HAP-1 (cell line): ENCODE measurements at regions not wholly inside any gene's neighbourhood (a gene's known extent, or its start where the extent isn't known, plus 50 kb on each side); places are given as distances from the start of the nearest gene placed in this dataset.

Experiments used
- DNase-seq, 2 experiments: peaks; one replicate each; pipeline ENCODE4 v3.0.0-alpha.2; 2016 to 2020; ENCODE audit warnings: low spot score in 2 of 2
- H3K27me3 ChIP-seq: fragments of 250-450 bp; sonication (Bioruptor Pico); 2 replicates; pipeline ENCODE4 v1.5.1; 2020; ENCODE audit warnings: low read depth, mild to moderate bottlenecking, moderate library complexity
- H3K36me3 ChIP-seq: fragments of 250-450 bp; sonication (Bioruptor Pico); replicated peaks from 2 replicates; pipeline ENCODE4 v1.5.1; 2020; ENCODE audit warnings: mild to moderate bottlenecking
- H3K4me1 ChIP-seq: fragments of 250-450 bp; sonication (Bioruptor Pico); 2 replicates; pipeline ENCODE4 v1.5.1; 2020; ENCODE audit warnings: mild to moderate bottlenecking
- H3K4me3 ChIP-seq: fragments of 250-450 bp; sonication (Bioruptor Pico); 2 replicates; pipeline ENCODE4 v1.5.1; 2020; ENCODE audit warnings: mild to moderate bottlenecking, moderate library complexity
- H3K9me3 ChIP-seq: fragments of 250-450 bp; sonication (Bioruptor Pico); 2 replicates; pipeline ENCODE4 v1.5.1; 2020; ENCODE audit warnings: mild to moderate bottlenecking, moderate library complexity
- in situ Hi-C: fragments of 300-500 bp; cut with MboI; formaldehyde crosslinking; loops from 3 replicates; pipeline ENCODE4 v1.14.3; 2020; ENCODE audit warnings: low sequenced_read_pairs, inconsistent platforms, mixed read lengths

DNA sequence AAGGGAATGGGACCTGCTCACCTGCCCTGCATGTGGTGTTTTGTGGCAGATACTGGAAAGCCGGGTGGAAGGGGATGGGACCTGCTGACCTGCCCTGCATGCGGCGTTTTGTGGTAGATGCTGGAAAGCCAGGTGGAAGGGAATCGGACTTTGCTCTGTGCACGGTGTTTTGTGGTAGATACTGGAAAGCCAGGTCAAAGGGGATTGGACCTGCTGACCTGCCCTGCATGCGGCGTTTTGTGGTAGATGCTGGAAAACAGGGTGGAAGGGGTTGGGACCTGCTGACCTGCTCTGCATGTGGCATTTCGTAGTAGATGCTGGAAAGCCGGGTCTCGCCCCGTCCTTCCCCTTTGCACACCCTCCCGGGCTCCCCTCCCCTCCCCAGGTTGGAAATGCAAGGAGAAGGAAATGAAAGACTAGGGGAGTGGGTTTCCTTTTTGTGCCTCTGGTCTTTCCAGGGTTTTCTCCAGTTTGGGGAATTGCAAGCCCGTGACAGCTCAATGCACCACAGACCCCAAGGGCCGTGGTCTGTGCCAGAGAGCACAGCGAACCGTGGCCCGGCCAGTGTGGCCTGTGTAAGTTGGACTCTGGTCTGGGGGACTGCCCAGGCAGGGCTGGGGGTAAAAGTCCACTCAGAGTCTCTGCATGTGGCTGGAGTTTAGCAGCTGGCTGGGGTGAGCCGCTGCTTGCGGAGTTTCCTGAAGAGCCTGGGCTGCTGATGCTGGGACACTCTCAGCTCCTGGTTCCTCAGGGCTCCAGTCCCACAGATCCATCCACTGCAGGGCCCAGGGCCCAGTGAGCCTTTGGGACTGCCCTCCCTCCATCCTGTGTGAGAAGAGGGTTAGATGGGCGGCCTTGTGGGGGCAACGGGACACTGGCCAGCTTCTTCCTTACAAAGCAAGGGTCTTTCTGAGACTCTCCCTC, 105.5 kb downstream of the CRYAA start:
- Histone ChIP-seq H3K27me3 (peaks cover 32% of the 10 kb centered on the region), H3K4me1 (no peaks in the 10 kb centered on the region; the same call in 1 of the 2 replicates), H3K4me3 (no peak overlapping the region), H3K9me3 (no peaks in the 10 kb centered on the region), H3K36me3 (no peaks in the 10 kb centered on the region)
- DNase-seq: no peak
- in situ Hi-C loops: no loop called here

DNA sequence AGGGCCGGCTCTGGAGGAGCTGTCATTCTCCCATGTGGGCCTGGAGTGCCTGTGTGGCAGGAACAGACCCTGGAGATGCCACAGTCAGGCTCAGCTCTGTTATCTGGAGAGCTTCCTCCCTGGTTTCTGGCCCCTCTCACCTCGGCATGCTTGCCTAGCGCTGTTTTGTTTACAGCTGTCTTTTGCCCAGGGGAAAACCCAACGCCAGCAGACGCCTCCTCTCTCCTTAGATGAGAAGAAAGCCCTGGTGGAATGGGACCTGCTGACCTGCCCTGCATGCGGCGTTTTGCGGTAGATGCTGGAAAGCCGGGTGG, 104.9 kb downstream of the CRYAA start:
- in situ Hi-C loops: no loop called here
- no peak for DNase-seq
- Histone ChIP-seq H3K36me3 (no peaks in the 10 kb centered on the region), H3K9me3 (no peaks in the 10 kb centered on the region), H3K27me3 (peaks cover 32% of the 10 kb centered on the region), H3K4me3 (no peak overlapping the region), H3K4me1 (no peaks in the 10 kb centered on the region; the same call in 1 of the 2 replicates)

DNA sequence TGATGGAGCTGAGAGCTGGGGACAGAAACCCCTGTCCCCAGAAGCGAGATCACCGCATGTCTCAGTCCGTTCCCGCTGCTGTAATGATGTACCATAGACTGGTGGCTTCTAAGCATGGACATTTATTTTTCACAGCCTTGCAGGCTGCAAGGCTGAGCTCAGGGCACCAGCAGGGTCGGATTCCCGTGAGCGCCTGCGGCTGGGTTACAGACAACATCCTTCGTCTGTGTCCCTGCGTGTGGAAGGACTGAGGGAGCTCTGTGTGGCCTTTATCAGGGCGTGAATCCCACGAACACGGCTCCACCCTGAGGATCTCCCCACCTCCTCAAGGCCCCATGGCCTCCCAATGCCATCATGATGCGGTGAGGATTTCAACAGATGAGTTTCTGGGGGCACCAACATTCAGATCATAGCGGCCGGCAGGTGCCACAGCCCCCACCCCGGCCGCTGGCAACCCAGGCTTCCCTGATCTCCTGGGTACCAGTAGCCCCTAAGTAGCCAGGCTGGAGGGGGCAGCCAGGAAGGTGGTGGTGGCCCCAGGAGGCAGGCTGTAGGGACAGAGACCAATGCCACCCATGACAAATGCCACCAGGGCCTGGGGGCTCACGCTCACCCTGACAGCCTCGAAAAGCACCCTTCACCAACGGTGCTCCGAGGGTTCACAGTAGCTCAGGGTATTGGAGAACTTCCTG, 104.4 kb downstream of the CRYAA start:
- Histone ChIP-seq H3K36me3 (no peaks in the 10 kb centered on the region), H3K27me3 (peaks cover 32% of the 10 kb centered on the region), H3K9me3 (no peaks in the 10 kb centered on the region), H3K4me3 (no peak overlapping the region), H3K4me1 (no peaks in the 10 kb centered on the region; the same call in 1 of the 2 replicates)
- in situ Hi-C loops: no loop called here
- no peak for DNase-seq

DNA sequence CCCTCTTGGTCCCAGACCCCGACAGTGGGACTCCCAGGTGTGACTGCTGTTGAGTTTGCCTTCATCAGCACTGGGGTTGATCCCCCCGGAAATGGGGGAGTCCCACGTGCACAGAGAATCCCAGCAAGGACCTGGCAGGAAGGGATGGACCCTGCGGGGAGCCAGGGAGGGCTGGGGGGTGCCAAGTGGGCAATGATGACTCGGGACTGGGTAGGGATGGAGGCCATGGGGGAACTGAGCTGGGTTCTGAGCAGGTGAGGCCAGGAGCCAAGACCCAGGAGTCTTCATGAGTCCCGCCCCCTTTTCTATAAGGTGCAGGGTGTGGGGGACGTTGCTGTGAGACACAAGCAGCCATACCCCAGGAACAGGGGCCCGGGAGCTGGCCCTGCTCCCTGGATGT, 103.8 kb downstream of the CRYAA start:
- DNase-seq: no peak
- Histone ChIP-seq H3K27me3 (peaks cover 32% of the 10 kb centered on the region), H3K36me3 (no peaks in the 10 kb centered on the region), H3K4me3 (no peak overlapping the region), H3K4me1 (no peaks in the 10 kb centered on the region), H3K9me3 (no peaks in the 10 kb centered on the region)
- in situ Hi-C loops: no loop called here

DNA sequence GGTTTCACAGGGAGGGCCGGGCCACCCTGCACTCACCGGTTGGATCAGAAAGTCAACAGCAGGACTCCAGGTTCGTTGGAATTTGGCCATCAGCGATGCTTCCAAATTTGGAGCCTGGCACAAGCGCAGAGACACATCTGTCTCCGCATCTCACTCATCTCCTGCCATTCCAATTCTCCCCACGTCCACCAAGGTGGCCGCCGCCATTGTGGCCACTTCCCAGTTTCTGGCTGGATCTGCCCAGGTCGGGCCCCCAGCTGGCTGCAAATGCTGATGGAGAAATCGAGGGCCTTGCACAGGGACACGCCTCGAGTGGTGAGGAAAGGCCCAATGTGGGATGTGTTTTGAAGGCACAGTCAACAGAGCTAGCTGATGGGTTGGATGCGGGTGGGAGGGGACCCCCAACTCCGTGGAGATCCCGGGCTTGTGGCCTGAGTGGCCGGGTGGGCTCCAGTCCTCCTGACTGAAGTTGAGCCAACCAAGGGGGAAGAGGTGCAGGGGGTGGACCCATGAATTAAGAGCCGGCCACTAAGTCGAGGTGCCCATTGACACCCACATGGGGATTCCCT, 102.7 kb downstream of the CRYAA start:
- no peaks in the 10 kb centered on the region for H3K36me3 ChIP-seq
- H3K9me3 ChIP-seq: no peaks in the 10 kb centered on the region
- H3K4me1 ChIP-seq: no peaks in the 10 kb centered on the region
- DNase-seq: no peak
- H3K4me3 ChIP-seq: no peak overlapping the region
- in situ Hi-C loops: no loop called here
- peaks cover 32% of the 10 kb centered on the region for H3K27me3 ChIP-seq

DNA sequence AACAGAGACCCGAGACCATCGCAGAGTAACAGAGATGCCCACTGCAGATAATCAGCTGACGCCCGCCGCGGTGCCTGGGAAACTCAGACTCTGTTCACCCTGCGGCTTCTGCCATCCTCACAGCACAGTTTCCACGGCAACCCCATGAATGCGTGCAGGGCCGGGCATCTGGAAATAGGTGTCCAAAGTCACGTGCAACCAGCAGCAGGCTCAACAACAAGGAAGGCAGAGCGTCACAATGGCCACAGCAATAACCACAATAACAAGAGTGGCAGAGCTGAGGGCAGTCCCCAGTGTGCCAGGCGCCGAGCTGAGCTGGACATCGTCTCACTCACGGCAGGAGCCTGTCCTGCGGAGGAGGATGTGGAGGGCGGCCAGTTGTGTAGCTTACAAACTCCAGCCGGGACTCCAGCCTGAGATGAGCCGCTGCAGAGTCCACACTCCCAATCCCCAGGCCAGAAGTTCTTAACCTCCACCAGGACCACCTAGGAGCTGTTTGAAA, 102.0 kb downstream of the CRYAA start:
- in situ Hi-C loops: no loop called here

DNA sequence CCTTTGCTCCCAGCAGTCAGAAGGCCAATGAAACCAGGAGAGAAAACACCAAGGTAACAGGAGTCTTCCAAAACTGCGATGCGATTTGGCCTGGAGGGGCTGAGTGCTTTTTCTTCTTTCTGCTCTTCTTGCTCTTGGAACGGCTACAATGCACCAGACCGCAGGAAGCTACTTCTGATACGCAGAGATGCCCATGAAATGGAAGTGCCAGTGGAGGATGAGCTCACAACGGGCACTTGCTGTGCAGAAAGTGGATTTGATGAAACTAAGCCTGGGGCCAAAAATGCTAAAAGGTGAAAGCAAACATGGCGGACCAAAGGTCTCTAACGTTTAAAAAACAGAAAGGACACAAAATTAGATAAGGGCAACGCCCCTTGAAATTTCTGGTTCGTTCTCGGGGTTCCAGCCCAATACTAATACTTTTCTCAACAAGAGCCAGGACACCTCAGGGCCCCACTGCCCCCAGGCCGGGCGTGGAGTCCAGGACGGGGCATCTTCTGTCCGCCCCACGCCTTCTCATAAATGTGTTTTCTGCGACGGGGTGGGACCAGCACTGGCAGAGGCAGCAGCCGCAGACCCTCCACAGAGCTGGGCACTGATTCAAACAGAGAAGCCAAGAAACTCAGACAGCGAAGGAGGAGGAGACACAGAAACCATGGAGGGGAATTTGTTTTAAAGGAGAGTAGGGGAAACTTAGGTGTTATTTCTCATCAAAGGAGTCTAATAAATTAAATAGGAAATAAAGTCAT, 101.3 kb downstream of the CRYAA start:
- H3K27me3 ChIP-seq: peaks cover 31% of the 10 kb centered on the region
- in situ Hi-C loops: no loop called here
- no peaks in the 10 kb centered on the region for H3K4me1 ChIP-seq
- H3K4me3 ChIP-seq: no peak overlapping the region
- no peaks in the 10 kb centered on the region for H3K9me3 ChIP-seq
- DNase-seq: no peak
- H3K36me3 ChIP-seq: no peaks in the 10 kb centered on the region

More for the DNA sequence above, 102.0 kb downstream of the CRYAA start:
- no peaks in the 10 kb centered on the region for H3K36me3 ChIP-seq
- no peak overlapping the region for H3K4me3 ChIP-seq
- no peaks in the 10 kb centered on the region for H3K4me1 ChIP-seq
- H3K27me3 ChIP-seq: peaks cover 32% of the 10 kb centered on the region
- no peak for DNase-seq
- H3K9me3 ChIP-seq: no peaks in the 10 kb centered on the region

DNA sequence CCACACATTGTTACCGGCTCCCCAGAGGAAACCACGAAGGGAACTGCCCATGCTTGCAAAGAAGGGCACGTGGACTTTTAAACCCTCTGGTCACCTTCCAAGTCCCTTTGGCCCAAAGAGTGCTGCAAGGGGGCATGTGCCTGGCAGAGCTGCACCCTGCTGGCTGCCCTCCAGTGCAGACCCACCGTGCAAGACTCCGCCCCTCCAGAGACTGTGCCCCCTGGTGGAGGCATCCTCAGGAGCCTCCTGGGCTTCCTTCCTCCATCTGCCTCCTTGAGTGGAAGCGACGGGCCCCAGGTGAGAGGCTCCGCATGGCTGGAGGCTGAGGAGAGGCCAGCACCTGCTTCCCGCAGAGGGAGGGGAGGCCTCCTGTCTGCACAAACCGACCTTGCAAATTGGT, 100.6 kb downstream of the CRYAA start:
- in situ Hi-C loops: no loop called here
- Histone ChIP-seq H3K9me3 (no peaks in the 10 kb centered on the region), H3K4me1 (no peaks in the 10 kb centered on the region), H3K36me3 (no peaks in the 10 kb centered on the region), H3K4me3 (no peak overlapping the region), H3K27me3 (peaks cover 25% of the 10 kb centered on the region)
- DNase-seq: peak in 1 of 2 experiments; percentile 59

DNA sequence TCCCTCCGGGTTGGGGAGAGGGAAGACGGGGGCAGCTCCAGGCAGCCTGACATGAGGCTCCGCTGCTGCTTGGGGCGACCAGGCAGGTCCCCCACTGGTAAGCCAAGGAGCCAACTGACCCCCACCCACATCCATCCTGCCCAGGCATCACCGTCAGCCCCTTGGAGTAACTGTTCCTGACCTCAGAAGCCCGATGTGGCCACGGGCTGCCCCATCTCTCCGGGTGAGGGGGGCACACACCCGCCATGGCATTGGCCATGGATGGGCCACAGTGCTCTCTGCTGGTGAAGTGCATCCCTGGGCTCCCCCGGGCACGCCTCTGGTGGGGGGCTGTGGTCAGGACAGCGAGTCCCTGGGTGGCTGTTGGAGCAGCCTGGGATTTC, 100.0 kb downstream of the CRYAA start:
- in situ Hi-C loops: no loop called here
- peaks cover 20% of the 10 kb centered on the region for H3K27me3 ChIP-seq
- no peaks in the 10 kb centered on the region for H3K9me3 ChIP-seq
- no peaks in the 10 kb centered on the region for H3K36me3 ChIP-seq
- no peaks in the 10 kb centered on the region for H3K4me1 ChIP-seq
- H3K4me3 ChIP-seq: no peak overlapping the region
- DNase-seq: no peak

DNA sequence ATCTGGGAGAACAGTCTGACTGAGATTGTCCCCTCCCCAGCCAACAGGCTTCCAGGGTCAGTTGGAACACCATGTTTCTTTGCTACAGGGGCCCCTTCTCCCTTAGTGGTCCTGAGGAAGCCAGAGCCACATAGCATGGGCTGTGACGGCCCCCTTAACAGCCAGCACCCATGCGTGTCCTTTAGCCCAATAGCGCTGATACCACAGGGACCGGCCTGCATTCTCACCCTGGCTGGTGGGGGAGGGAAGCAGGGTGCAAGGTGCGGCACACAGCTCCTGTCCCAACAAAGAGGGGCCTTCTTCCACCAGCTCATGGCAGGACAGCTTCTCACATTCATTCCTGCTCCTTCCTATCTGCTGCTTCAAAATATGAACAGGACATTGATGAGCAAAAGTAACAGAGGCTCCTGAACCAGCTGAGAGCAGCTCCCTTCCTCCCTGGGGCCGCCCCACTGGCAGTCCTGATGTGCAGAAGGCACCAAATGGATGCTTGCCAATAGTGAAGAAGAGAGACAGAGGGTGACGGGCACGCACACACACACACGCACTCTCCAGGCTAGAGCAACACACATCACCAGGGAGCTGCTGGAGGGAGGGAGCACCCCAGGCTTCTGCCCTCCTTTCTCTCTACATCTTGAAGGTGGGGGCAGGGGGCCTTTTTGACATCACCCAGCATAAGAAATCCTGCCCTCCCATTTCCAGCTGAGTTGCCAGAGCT, 99.4 kb downstream of the CRYAA start:
- Histone ChIP-seq H3K9me3 (no peaks in the 10 kb centered on the region), H3K4me1 (no peaks in the 10 kb centered on the region), H3K4me3 (no peak overlapping the region), H3K27me3 (peaks cover 14% of the 10 kb centered on the region), H3K36me3 (no peaks in the 10 kb centered on the region)
- DNase-seq: no peak
- in situ Hi-C loops: no loop called here

DNA sequence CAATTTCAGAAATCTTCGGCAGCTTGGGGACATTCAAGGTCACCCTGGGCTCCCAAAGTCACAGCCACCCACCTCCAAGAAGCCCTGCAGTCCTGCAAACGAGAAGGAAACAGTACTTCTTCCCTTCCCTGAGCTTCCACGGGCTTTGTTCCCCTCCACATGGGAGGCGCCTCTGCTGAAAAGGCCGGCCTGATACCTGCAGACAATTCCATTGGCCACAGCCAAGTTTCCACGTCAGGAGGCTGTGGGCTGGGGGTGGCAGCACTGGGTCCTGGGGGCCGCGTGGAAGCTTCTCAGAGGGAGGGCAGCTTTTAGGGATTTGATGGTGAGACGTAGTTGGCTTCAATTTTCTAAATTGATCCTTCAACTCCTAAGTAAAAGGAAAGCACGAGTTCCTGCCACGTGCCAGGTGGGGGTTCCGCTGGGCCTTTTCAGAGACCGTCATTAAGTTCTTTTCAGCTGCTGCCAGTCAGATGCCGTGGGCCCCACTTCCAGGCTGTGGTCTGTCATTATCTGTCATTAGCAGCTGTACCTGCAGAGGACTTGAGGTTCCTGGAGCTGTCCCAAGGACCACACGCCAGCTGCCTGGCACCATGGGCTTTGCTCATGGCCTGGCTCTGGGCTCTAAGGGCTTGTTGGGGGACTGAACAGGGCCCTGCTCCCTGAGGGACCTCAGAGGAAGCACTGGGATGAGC, 98.7 kb downstream of the CRYAA start:
- in situ Hi-C loops: no loop called here
- Histone ChIP-seq H3K4me3 (no peak overlapping the region), H3K9me3 (no peaks in the 10 kb centered on the region), H3K4me1 (no peaks in the 10 kb centered on the region), H3K27me3 (peaks cover 7% of the 10 kb centered on the region; the same call in 1 of the 2 replicates), H3K36me3 (no peaks in the 10 kb centered on the region)
- DNase-seq: no peak

DNA sequence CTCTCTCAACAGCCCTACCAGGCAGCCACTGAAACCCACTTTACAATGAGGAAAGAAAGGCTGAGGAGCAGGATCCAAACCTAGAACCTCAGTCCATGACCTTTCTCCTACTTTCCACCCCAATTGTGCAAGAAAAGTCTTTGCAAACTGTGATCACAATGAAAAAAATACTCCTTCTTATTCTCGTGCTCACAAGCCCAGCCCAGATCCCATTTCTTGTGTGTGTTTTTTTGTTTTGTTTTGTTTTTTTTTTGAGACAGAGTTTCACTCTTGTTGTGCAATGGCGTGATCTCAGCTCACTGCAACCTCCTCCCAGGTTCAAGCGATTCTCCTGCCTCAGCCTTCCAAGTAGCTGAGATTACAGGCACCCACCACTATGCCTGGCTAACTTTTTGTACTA, 97.7 kb downstream of the CRYAA start:
- H3K9me3 ChIP-seq: no peaks in the 10 kb centered on the region
- no peak overlapping the region for H3K4me3 ChIP-seq
- H3K27me3 ChIP-seq: peaks cover 4% of the 10 kb centered on the region; the same call in 1 of the 2 replicates
- no peak for DNase-seq
- in situ Hi-C loops: no loop called here
- no peaks in the 10 kb centered on the region for H3K36me3 ChIP-seq
- H3K4me1 ChIP-seq: no peaks in the 10 kb centered on the region
